ENCODE measurements at regions not wholly inside any gene's neighbourhood (a gene's known extent, or its start where the extent isn't known, plus 50 kb on each side); places are given as distances from the start of the nearest gene placed in this dataset.

- Histone ChIP-seq H3K36me3 (ENCODE audit: insufficient read depth, low read length) (no peaks in the 10 kb centered on the region), H3K4me1 (ENCODE audit: insufficient read depth, low read length, poor library complexity, severe bottlenecking) (no peaks in the 10 kb centered on the region), H3K9me3 (ENCODE audit: low read length) (no peaks in the 10 kb centered on the region), H3K4me2 (ENCODE audit: low read length) (no peak overlapping the region), H2AFZ (ENCODE audit: low read length) (no peak overlapping the region), H3K79me2 (ENCODE audit: insufficient read depth, low read depth, low read length) (no peaks in the 10 kb centered on the region), H4K20me1 (ENCODE audit: insufficient read depth, low read length) (no peaks in the 10 kb centered on the region), H3K27ac (ENCODE audit: low read depth, low read length, poor library complexity, severe bottlenecking) (no peak overlapping the region), H3K4me3 (ENCODE audit: low read depth, low read length, poor library complexity, severe bottlenecking) (no peak overlapping the region), H3K9me2 (ENCODE audit: insufficient read depth, low read length) (no peaks in the 10 kb centered on the region)
- no TSS peak for BruUV-seq (replicated peaks)
- intact Hi-C loops (cut with micrococcal nuclease; ENCODE audit: unreplicated experiment) = no loop called here
- no peak for DNase-seq (ENCODE audit: low spot score)
- TF ChIP-seq EZH2phosphoT487 (IDR thresholded peaks at IDR 0.05; ENCODE audit: borderline replicate concordance, low read depth, low read length) = no peak
- no peak for TF ChIP-seq CTCF (conservative IDR thresholded peaks at IDR 0.05; ENCODE audit: low read length)
- POLR2A ChIA-PET = no interaction called here
- CTCF ChIA-PET (ENCODE audit: unreplicated experiment) = no interaction called here
Observed at GRCh38 chr6:105616521-105616920, 213.6 kb upstream of the PREP start.

GRCh38 chr6:105611606-105612005 lies 208.7 kb upstream of the PREP start:
- CTCF ChIA-PET (ENCODE audit: unreplicated experiment) = no interaction called here
- Histone ChIP-seq H3K27ac (ENCODE audit: low read depth, low read length, poor library complexity, severe bottlenecking) (no peak overlapping the region), H3K36me3 (ENCODE audit: insufficient read depth, low read length) (no peaks in the 10 kb centered on the region), H3K4me1 (ENCODE audit: insufficient read depth, low read length, poor library complexity, severe bottlenecking) (no peaks in the 10 kb centered on the region), H3K4me2 (ENCODE audit: low read length) (no peak overlapping the region), H4K20me1 (ENCODE audit: insufficient read depth, low read length) (no peaks in the 10 kb centered on the region), H2AFZ (ENCODE audit: low read length) (0 out of 2 replicates have a peak overlapping the region, but pooled peaks have one; percentile 15), H3K9me2 (ENCODE audit: insufficient read depth, low read length) (no peaks in the 10 kb centered on the region), H3K9me3 (ENCODE audit: low read length) (no peaks in the 10 kb centered on the region), H3K4me3 (ENCODE audit: low read depth, low read length, poor library complexity, severe bottlenecking) (no peak overlapping the region), H3K79me2 (ENCODE audit: insufficient read depth, low read depth, low read length) (no peaks in the 10 kb centered on the region)
- POLR2A ChIA-PET = interaction anchor here (1.6 kb wide), 1 partner anchor 11 kb away, joined by 5 read pairs; no protein-coding TSS in a partner anchor
- intact Hi-C loops (cut with micrococcal nuclease; ENCODE audit: unreplicated experiment) = no loop called here
- no TSS peak for BruUV-seq (replicated peaks)
- TF ChIP-seq EZH2phosphoT487 (IDR thresholded peaks at IDR 0.05; ENCODE audit: borderline replicate concordance, low read depth, low read length) = no peak
- no peak for TF ChIP-seq CTCF (conservative IDR thresholded peaks at IDR 0.05; ENCODE audit: low read length)
- DNase-seq (ENCODE audit: low spot score) = no peak

- H3K4me2 ChIP-seq (ENCODE audit: low read length) = no peak overlapping the region
- no peaks in the 10 kb centered on the region for H3K36me3 ChIP-seq (ENCODE audit: insufficient read depth, low read length)
- DNase-seq (ENCODE audit: low spot score) = no peak
- ChIA-PET POLR2A (no interaction called here), CTCF (ENCODE audit: unreplicated experiment) (no interaction called here)
- no peaks in the 10 kb centered on the region for H3K9me2 ChIP-seq (ENCODE audit: insufficient read depth, low read length)
- no TSS peak for BruUV-seq (replicated peaks)
- H2AFZ ChIP-seq (ENCODE audit: low read length) = no peak overlapping the region
- no peaks in the 10 kb centered on the region for H4K20me1 ChIP-seq (ENCODE audit: insufficient read depth, low read length)
- no peaks in the 10 kb centered on the region for H3K9me3 ChIP-seq (ENCODE audit: low read length)
- no peaks in the 10 kb centered on the region for H3K79me2 ChIP-seq (ENCODE audit: insufficient read depth, low read depth, low read length)
- TF ChIP-seq EZH2phosphoT487 (IDR thresholded peaks at IDR 0.05; ENCODE audit: borderline replicate concordance, low read depth, low read length) = no peak
- no peak for TF ChIP-seq CTCF (conservative IDR thresholded peaks at IDR 0.05; ENCODE audit: low read length)
- no peak overlapping the region for H3K27ac ChIP-seq (ENCODE audit: low read depth, low read length, poor library complexity, severe bottlenecking)
- no peak overlapping the region for H3K4me3 ChIP-seq (ENCODE audit: low read depth, low read length, poor library complexity, severe bottlenecking)
- no peaks in the 10 kb centered on the region for H3K4me1 ChIP-seq (ENCODE audit: insufficient read depth, low read length, poor library complexity, severe bottlenecking)
- intact Hi-C loops (cut with micrococcal nuclease; ENCODE audit: unreplicated experiment) = no loop called here
Observed at GRCh38 chr6:105609375-105609991, 206.6 kb upstream of the PREP start.

Measured in OCI-LY7 (cell line).